ENCODE measurements at regions not wholly inside any gene's neighbourhood (a gene's known extent, or its start where the extent isn't known, plus 50 kb on each side); places are given as distances from the start of the nearest gene placed in this dataset.

- Mint-ChIP-seq H3K27me3 (peaks cover 2% of the 10 kb centered on the region), H3K36me3 (ENCODE audit: insufficient read depth) (no peaks in the 10 kb centered on the region), H3K9me3 (ENCODE audit: low read depth) (peaks cover 5% of the 10 kb centered on the region), H3K27ac (no peak overlapping the region), H3K4me1 (ENCODE audit: low read depth) (no peaks in the 10 kb centered on the region), H3K4me3 (ENCODE audit: low read depth) (no peak overlapping the region)
- TF ChIP-seq, protein P1, sequence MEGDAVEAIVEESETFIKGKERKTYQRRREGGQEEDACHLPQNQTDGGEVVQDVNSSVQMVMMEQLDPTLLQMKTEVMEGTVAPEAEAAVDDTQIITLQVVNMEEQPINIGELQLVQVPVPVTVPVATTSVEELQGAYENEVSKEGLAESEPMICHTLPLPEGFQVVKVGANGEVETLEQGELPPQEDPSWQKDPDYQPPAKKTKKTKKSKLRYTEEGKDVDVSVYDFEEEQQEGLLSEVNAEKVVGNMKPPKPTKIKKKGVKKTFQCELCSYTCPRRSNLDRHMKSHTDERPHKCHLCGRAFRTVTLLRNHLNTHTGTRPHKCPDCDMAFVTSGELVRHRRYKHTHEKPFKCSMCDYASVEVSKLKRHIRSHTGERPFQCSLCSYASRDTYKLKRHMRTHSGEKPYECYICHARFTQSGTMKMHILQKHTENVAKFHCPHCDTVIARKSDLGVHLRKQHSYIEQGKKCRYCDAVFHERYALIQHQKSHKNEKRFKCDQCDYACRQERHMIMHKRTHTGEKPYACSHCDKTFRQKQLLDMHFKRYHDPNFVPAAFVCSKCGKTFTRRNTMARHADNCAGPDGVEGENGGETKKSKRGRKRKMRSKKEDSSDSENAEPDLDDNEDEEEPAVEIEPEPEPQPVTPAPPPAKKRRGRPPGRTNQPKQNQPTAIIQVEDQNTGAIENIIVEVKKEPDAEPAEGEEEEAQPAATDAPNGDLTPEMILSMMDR (IDR thresholded peaks at IDR 0.05; ENCODE audit: unreplicated experiment), result no peak
- DNase-seq (ENCODE audit: low spot score, unreplicated experiment), result no peak
Measured at GRCh38 chr6:165749163-165749562, 86.1 kb upstream of the PDE10A start.

DNA sequence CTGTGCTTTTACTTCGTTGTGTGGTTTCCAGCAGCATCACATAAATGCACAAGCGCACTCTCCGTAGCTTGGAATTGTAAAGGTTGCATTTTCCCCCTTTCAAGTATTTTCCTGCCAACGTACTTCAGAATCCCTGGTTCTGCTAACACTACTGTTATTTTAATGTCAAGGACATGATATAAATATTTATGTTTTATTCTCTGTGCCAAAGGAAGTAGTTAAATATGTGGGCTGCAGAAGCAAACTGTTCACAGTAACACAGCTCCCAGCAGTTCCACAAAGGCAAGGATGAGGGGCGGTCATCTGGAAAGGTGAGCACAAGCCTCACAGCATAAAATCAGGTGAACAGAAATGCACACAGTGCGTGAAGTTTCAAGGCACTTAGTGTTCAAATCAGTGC lies 85.3 kb upstream of the PDE10A start:
- no peak overlapping the region for H3K27ac Mint-ChIP-seq
- no peaks in the 10 kb centered on the region for H3K4me1 Mint-ChIP-seq (ENCODE audit: low read depth)
- no peak for DNase-seq (ENCODE audit: low spot score, unreplicated experiment)
- TF ChIP-seq, protein P1 (IDR thresholded peaks at IDR 0.05; ENCODE audit: unreplicated experiment), result no peak
- peaks cover 2% of the 10 kb centered on the region for H3K27me3 Mint-ChIP-seq
- no peaks in the 10 kb centered on the region for H3K36me3 Mint-ChIP-seq (ENCODE audit: insufficient read depth)
- peaks cover 5% of the 10 kb centered on the region for H3K9me3 Mint-ChIP-seq (ENCODE audit: low read depth)
- no peak overlapping the region for H3K4me3 Mint-ChIP-seq (ENCODE audit: low read depth)

DNA sequence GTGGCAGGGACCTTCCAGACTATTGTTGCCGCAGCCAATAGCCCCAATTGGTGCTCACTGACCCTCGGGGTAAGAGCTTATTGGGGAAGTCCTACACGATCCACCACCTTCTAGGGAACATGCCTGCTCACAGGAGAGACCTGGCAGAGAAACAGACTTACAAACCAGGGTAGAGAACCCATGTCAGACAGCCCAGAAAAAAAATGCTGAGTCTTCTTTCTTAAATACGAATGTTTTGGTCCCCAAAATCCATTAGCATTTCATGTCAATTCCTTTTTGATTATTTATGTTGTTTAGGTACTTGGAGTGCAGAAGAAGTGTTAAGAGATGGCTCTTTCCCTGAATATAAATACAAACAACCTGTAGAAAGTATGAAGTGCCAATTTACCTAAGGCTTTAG lies 84.9 kb upstream of the PDE10A start:
- H3K27ac Mint-ChIP-seq, result no peak overlapping the region
- no peaks in the 10 kb centered on the region for H3K4me1 Mint-ChIP-seq (ENCODE audit: low read depth)
- no peak overlapping the region for H3K4me3 Mint-ChIP-seq (ENCODE audit: low read depth)
- H3K27me3 Mint-ChIP-seq, result peaks cover 2% of the 10 kb centered on the region
- DNase-seq (ENCODE audit: low spot score, unreplicated experiment), result no peak
- TF ChIP-seq, protein P1 (IDR thresholded peaks at IDR 0.05; ENCODE audit: unreplicated experiment), result no peak
- H3K36me3 Mint-ChIP-seq (ENCODE audit: insufficient read depth), result no peaks in the 10 kb centered on the region
- peaks cover 5% of the 10 kb centered on the region for H3K9me3 Mint-ChIP-seq (ENCODE audit: low read depth)

DNA sequence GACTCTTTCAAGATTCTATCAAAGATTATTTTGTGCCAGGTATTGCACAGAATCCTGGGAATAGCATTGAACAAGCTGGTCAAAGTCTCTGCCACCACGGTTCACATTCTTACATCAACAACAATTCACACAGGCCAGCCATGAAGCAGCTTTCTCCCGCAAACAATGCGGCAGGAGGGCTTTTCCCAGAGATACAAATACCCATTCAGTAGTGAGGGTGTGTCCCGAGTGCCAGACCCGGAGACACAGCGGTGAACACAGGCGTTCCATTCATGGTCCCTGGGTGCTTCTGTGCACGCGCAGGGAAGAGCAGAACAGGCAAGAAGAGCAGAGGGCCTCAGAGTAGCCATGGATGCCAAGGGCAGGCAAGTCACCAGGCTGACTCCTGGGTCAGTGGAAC lies 83.3 kb upstream of the PDE10A start:
- peaks cover 5% of the 10 kb centered on the region for H3K9me3 Mint-ChIP-seq (ENCODE audit: low read depth)
- peaks cover 2% of the 10 kb centered on the region for H3K27me3 Mint-ChIP-seq
- TF ChIP-seq, protein P1 (IDR thresholded peaks at IDR 0.05; ENCODE audit: unreplicated experiment), result no peak
- no peaks in the 10 kb centered on the region for H3K4me1 Mint-ChIP-seq (ENCODE audit: low read depth)
- DNase-seq (ENCODE audit: low spot score, unreplicated experiment), result no peak
- no peak overlapping the region for H3K4me3 Mint-ChIP-seq (ENCODE audit: low read depth)
- H3K36me3 Mint-ChIP-seq (ENCODE audit: insufficient read depth), result no peaks in the 10 kb centered on the region
- no peak overlapping the region for H3K27ac Mint-ChIP-seq

DNA sequence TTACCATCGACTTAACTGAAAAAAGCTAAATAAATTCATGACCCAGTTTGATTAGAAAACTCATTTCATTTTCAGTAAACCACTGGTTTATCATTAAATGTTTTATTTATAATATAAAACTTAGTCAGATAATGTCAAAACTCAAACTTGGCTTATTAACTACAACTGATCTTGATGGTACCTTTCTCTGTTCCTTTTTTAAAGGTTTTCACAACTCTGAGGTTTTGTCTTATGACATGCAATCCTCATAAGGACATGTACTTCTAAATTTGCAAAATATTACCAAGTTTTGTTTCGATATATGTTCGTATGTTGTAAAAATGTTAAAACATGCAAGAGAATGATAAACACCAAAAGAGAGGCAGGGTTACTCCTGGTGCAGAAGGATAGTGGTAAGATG lies 82.5 kb upstream of the PDE10A start:
- no peak overlapping the region for H3K27ac Mint-ChIP-seq
- no peaks in the 10 kb centered on the region for H3K4me1 Mint-ChIP-seq (ENCODE audit: low read depth)

More for the DNA sequence above, 82.5 kb upstream of the PDE10A start:
- Mint-ChIP-seq H3K9me3 (ENCODE audit: low read depth) (peaks cover 5% of the 10 kb centered on the region), H3K27me3 (peaks cover 2% of the 10 kb centered on the region), H3K4me3 (ENCODE audit: low read depth) (no peak overlapping the region), H3K36me3 (ENCODE audit: insufficient read depth) (no peaks in the 10 kb centered on the region)
- DNase-seq (ENCODE audit: low spot score, unreplicated experiment), result no peak
- TF ChIP-seq, protein P1 (IDR thresholded peaks at IDR 0.05; ENCODE audit: unreplicated experiment), result no peak
